HG03159 (cell line): ENCODE measurements at regions not wholly inside any gene's neighbourhood (a gene's known extent, or its start where the extent isn't known, plus 50 kb on each side); places are given as distances from the start of the nearest gene placed in this dataset.
A peak's percentile ranks its signal among the peaks of the same experiment; 100 is the strongest.
"Not testable (repeated sequence)": the region's sequence is repeated elsewhere in the genome, so short reads cannot be mapped to it uniquely, and the experiment has no call there.

Source experiments
- ATAC-seq: cut with Tn5 transposase; IDR thresholded peaks from one replicate; pipeline ENCODE4 v1.9.1; 2021; ENCODE audit warnings: mild to moderate bottlenecking, moderate library complexity; ENCODE audit not compliant: unreplicated experiment

GRCh38 chr3:23701716-23702597, 103.8 kb upstream of the UBE2E1 start:
- ATAC-seq: no peak

- no peak for ATAC-seq
Measured at GRCh38 chr3:23704298-23704697, 101.5 kb upstream of the UBE2E1 start.

DNA sequence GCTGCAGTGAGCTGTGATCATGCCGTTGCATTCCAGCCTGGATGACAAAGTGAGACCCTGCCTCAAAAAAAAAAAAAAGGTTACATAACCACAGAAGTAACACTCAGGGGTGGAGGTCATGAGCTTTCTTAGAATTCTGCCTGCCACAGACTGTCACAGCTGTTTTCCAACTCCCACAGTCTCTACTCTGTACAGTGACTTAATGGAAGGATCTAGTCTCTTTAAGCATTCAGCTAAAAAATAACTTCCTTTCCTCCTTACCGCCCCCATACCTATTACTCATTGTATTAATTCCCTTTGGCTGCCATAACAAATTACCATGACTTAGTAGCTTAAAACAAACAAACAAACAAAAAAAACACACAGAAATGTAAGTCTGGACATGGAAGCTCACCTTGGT, 99.6 kb upstream of the UBE2E1 start:
- no peak for ATAC-seq

- no peak for ATAC-seq
Measured at GRCh38 chr3:23709987-23710386, 95.8 kb upstream of the UBE2E1 start.

DNA sequence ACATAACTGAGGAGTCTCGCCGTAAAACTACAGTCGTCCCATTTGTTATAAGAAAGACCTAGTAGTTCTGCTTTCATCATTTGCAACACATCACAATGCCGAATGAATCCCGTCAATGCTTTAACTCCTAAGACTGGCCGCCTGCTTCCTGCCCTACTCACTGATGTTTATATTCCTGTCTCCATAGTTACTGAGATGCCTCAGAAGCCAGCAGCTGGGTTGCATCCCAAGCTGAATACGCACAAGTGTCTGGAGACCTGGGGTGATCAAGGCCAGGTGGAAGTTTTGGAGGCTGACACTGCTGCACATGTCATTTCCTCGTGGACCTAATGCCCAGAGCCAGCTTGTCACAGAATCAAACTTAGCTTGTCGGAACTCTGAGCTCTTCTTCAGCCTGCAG, 95.2 kb upstream of the UBE2E1 start:
- ATAC-seq: no peak

GRCh38 chr3:23711916-23712494, 93.8 kb upstream of the UBE2E1 start:
- peak; percentile 90 for ATAC-seq

DNA sequence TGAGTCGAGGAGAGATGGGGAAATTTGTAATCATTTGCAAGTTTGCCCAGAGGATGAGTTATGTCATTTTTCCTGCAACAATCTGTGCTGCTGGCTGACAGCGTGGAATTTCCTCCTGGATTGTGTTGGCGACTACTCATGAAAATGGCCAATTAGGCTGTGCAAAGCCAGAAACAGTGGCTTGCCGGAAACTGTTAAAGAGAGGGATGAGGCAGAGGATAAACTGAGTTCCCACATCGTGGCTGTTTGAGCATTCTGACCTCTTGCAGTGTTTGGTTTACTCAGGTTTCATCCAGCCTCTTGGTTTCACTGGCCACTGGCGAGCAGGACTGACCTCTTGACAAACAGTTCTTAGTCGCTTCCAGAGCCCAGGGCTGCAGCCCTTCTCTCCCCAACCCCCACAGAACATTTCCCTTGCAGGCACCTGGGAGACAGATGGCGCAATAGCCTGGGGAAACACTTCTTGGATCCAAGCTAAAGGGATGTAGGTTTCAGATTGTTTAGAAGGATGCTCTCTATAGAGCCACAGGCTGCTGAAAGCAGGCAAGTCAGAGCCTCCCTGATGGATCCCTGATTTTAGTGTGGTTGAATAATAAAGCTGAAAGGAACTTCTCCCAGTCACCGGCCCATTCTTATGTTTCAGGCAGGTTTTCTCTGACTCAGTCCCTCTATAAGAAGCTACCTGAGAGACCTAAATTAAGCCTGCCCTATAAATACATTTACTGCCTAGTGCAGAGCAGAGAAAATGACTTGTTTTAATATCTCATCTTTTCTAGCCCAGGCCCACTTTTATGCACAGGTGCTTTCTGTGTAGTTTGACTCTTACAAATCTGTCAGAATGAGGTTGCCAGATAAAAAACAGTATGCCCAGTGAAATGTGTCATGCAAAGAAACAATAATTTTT, 92.8 kb upstream of the UBE2E1 start:
- ATAC-seq: no peak

DNA sequence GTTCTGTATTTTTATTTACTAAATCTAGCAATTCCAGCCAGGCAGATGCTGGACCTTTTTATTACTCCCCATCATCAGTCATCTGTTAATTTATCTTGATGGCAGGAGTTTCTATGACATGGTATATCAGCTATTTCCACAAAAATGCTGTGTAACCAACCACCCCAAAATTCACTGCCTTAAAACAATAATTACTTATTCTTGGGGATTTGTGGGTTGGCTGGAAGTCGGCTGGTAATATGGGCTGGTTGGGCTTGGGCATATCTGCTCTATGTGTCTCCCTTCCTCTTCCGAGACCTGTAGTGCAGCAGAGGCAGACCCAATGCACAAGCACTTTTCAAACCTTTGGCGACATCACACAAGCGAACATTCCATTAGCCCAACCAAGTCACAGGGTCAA, 92.1 kb upstream of the UBE2E1 start:
- ATAC-seq: no peak

DNA sequence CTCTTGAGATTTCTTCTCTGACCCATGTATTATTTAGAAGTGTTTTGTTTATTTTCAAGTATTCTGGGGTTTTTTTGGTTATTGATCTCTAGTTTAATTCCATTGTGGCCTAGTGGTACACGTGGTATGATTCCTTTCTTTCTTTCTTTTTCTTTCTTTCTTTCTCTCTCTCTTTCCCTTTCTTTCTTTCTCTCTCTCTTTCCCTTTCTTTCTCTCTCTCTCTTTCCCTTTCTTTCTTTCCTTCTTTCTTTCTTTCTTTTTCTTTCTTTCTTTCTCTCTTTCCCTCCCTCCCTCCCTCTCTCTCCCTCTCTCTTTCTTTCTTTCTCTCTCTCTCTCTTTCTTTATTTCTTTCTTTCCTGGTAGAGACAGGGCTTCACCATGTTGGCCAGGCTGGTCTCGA, 85.7 kb upstream of the UBE2E1 start:
- no peak for ATAC-seq

GRCh38 chr3:23720885-23721284, 84.9 kb upstream of the UBE2E1 start:
- no peak for ATAC-seq

GRCh38 chr3:23723141-23723540, 82.6 kb upstream of the UBE2E1 start:
- ATAC-seq: no peak

GRCh38 chr3:23723930-23724329, 81.8 kb upstream of the UBE2E1 start:
- peak; percentile 67 for ATAC-seq

DNA sequence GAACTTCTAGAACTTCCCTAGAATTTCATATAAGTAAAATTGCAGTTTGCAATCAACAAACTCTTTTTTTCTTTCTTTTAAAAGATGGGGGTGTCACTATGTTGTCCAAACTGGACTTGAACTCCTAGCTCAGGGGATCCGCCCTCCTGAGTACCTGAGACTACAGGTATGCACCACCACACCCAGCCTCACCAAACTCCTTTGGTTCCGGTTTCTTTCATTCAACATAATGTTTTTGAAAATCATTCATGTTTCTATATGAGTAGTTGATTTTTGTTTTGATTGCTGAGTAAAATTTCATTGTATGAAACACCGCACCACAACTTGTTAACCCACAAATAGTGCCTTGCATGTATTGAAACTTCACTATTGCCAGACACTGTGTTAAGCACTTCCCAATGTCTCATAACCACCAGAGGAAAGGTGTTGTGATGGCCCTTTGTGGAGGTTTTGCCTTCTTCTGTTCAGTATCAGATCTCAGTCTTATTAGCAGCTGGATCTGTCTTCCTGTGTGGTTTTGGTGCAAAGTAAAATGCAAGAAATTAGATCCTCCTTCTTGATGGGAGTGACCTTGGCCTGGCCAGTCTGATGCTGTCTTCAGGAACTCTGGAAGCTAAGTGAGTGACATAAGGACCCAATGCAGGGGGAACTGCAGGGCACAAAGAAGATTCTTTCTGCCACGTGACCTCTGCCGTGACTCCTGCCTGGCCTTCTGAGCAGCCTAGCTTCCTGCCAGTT, 78.8 kb upstream of the UBE2E1 start:
- ATAC-seq: peak; percentile 77

DNA sequence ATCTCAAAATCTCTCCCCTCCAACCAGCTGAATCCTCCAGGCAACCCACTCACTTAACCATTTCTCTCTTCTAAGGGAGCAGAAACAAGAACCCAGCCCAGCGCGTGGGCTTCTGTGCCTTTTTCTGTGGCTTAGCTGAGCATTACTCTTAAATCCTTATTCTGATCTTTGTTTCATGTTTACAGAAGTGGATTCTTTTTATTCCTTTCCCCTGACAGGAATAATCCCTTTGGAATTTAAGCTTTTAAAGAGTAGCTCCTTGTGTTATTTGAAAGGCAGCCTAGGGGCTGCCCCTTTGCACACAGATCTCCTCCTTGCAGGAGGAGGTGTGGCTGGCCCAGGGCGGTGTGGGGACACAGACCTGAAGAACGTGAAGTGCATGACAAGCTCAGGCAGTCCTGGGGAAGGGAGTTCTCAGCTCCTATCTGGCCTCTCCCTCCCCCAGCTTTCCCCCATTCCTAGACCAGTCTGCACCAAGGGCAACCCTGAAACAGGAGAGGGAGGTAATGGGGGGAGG, 77.1 kb upstream of the UBE2E1 start:
- ATAC-seq: no peak

DNA sequence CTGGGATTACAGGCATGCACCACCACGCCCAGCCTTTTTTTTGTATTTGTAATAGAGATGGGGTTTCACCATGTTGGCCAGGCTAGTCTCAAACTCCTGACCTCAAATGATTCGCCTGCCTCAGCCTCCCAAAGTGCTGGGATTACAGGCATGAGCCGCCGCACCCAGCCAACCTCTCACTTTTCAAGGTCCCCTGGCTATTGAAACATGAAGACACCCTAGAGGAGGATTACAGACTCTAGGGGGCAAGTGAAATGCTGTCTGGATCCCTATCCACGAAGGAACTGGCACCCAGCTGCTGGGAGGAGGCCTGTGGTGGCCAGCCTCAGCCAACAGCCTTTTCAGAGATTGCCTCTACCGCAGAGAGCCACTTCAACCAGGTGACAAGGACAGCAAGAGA, 76.4 kb upstream of the UBE2E1 start:
- not testable (repeated sequence) for ATAC-seq

- ATAC-seq: no peak
Measured at GRCh38 chr3:23734481-23734880, 71.3 kb upstream of the UBE2E1 start.

GRCh38 chr3:23735062-23735461, 70.7 kb upstream of the UBE2E1 start:
- no peak for ATAC-seq

DNA sequence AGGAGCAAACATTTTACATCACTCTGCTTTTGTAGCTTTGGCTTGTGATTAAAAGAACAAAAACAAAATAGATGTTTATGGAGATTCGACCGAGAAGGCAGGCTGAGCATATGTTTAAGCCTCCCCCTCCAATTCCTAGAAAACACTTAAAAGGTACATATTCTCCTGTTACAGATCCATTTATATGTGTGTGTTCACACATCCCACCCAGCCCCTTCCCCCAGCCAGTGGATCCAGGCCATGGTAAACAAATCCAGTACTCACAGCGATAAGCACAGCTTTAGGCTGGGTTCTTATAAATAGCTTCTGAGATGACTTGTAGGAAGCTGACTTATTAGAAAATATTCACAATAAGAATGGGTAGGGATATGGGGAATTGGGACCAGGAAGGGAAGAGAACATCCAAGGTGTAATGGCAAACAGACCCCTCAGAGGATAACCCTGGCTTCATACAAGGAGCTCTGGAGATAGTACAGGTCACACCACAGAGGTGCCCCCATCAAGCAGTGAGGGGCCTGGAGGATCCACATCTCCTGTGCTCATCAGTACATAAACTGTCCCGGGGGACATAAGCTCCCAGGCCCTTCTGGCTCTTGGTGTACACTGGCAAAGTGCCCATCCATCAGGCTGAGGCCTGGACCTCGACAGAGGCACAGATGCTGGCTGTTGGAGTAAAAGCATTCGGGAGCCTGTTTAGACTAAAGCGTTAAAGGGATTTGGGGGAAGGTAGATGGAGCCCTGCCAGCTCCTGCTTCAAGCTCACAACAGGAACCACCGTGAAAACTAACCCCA, 70.0 kb upstream of the UBE2E1 start:
- ATAC-seq: no peak

- no peak for ATAC-seq
Measured at GRCh38 chr3:23738944-23739343, 66.8 kb upstream of the UBE2E1 start.

- no peak for ATAC-seq
Measured at GRCh38 chr3:23739536-23739935, 66.2 kb upstream of the UBE2E1 start.
